KMS-11 (cell line): ENCODE measurements at regions not wholly inside any gene's neighbourhood (a gene's known extent, or its start where the extent isn't known, plus 50 kb on each side); places are given as distances from the start of the nearest gene placed in this dataset.

ENCODE experiments used
- H2AFZ ChIP-seq: fragments of 200-600 bp; sonication (generic); 2 replicates; pipeline ENCODE4 v1.6.1; 2016; ENCODE audit warnings: antibody characterized with exemption, mixed run types, low read depth
- H3K27ac ChIP-seq: fragments of 200-600 bp; sonication (generic); 2 replicates; pipeline ENCODE4 v1.6.1; 2016; ENCODE audit warnings: mild to moderate bottlenecking, mixed run types
- H3K27me3 ChIP-seq: fragments of 200-600 bp; sonication (generic); 2 replicates; pipeline ENCODE4 v1.6.1; 2017; ENCODE audit warnings: mild to moderate bottlenecking, low read depth, mixed run types, moderate library complexity; ENCODE audit not compliant: insufficient read depth
- H3K36me3 ChIP-seq: fragments of 200-600 bp; sonication (generic); 2 replicates; pipeline ENCODE4 v1.6.1; 2017; ENCODE audit warnings: mild to moderate bottlenecking, mixed run types; ENCODE audit not compliant: insufficient read depth
- H3K4me1 ChIP-seq: fragments of 200-600 bp; sonication (generic); 2 replicates; pipeline ENCODE4 v1.6.1; 2016; ENCODE audit warnings: mild to moderate bottlenecking, low read depth, mixed run types; ENCODE audit not compliant: poor library complexity, severe bottlenecking
- H3K4me2 ChIP-seq: fragments of 200-600 bp; sonication (generic); 2 replicates; pipeline ENCODE4 v1.7.0; 2016; ENCODE audit warnings: mild to moderate bottlenecking, mixed run types
- H3K4me3 ChIP-seq: fragments of 200-600 bp; sonication (generic); IDR thresholded peaks from 2 replicates; pipeline ENCODE4 v1.6.1; 2017; ENCODE audit warnings: low read depth, low read length, mixed read lengths; ENCODE audit not compliant: insufficient read depth
- H3K79me2 ChIP-seq: fragments of 200-600 bp; sonication (generic); 2 replicates; pipeline ENCODE4 v1.6.1; 2016; ENCODE audit warnings: low read depth, mixed run types; ENCODE audit not compliant: insufficient read depth
- H3K9ac ChIP-seq: fragments of 200-600 bp; sonication (generic); 2 replicates; pipeline ENCODE4 v1.6.1; 2016; ENCODE audit warnings: mild to moderate bottlenecking, mixed run types
- H4K20me1 ChIP-seq: fragments of 200-600 bp; sonication (generic); 2 replicates; pipeline ENCODE4 v1.6.1; 2016; ENCODE audit warnings: mild to moderate bottlenecking, mixed run types; ENCODE audit not compliant: insufficient read depth
- CTCF ChIP-seq: fragments of 200-600 bp; sonication (generic); conservative IDR thresholded peaks from 2 replicates; pipeline ENCODE4 v1.6.1; 2017; ENCODE audit warnings: low read depth, mild to moderate bottlenecking, antibody characterized with exemption, low read length, moderate library complexity, mixed read lengths

- H3K4me2 ChIP-seq, result no peak overlapping the region
- H3K9ac ChIP-seq, result no peak overlapping the region
- H3K36me3 ChIP-seq, result no peaks in the 10 kb centered on the region
- H3K79me2 ChIP-seq, result no peaks in the 10 kb centered on the region
- no peak overlapping the region for H3K4me3 ChIP-seq
- no peak for TF ChIP-seq CTCF
- H3K27ac ChIP-seq, result no peak overlapping the region
- H3K4me1 ChIP-seq, result no peaks in the 10 kb centered on the region
- no peaks in the 10 kb centered on the region for H4K20me1 ChIP-seq
- no peak overlapping the region for H2AFZ ChIP-seq
- no peaks in the 10 kb centered on the region for H3K27me3 ChIP-seq
These were observed 677.2 kb downstream of the FAM181B start for GRCh38 chr11:82056450-82056849.

GRCh38 chr11:82049199-82049598 lies 684.5 kb downstream of the FAM181B start:
- Histone ChIP-seq H3K36me3 (no peaks in the 10 kb centered on the region), H4K20me1 (no peaks in the 10 kb centered on the region), H3K4me2 (no peak overlapping the region), H2AFZ (no peak overlapping the region), H3K27me3 (no peaks in the 10 kb centered on the region), H3K4me3 (no peak overlapping the region), H3K79me2 (no peaks in the 10 kb centered on the region), H3K4me1 (no peaks in the 10 kb centered on the region), H3K9ac (no peak overlapping the region), H3K27ac (no peak overlapping the region)
- TF ChIP-seq CTCF, result no peak

- Histone ChIP-seq H3K79me2 (no peaks in the 10 kb centered on the region), H3K36me3 (no peaks in the 10 kb centered on the region), H4K20me1 (no peaks in the 10 kb centered on the region), H3K4me2 (no peak overlapping the region), H3K4me1 (no peaks in the 10 kb centered on the region), H3K27me3 (no peaks in the 10 kb centered on the region), H3K9ac (no peak overlapping the region), H2AFZ (no peak overlapping the region), H3K4me3 (no peak overlapping the region), H3K27ac (no peak overlapping the region)
- TF ChIP-seq CTCF, result no peak
These were observed 686.5 kb downstream of the FAM181B start for GRCh38 chr11:82047200-82047599.

GRCh38 chr11:82046778-82047177 lies 686.9 kb downstream of the FAM181B start:
- TF ChIP-seq CTCF, result no peak
- no peaks in the 10 kb centered on the region for H3K36me3 ChIP-seq
- H2AFZ ChIP-seq, result no peak overlapping the region
- no peak overlapping the region for H3K9ac ChIP-seq
- no peaks in the 10 kb centered on the region for H3K27me3 ChIP-seq
- H3K4me3 ChIP-seq, result no peak overlapping the region
- H3K27ac ChIP-seq, result no peak overlapping the region
- no peaks in the 10 kb centered on the region for H3K4me1 ChIP-seq
- H4K20me1 ChIP-seq, result no peaks in the 10 kb centered on the region
- no peak overlapping the region for H3K4me2 ChIP-seq
- H3K79me2 ChIP-seq, result no peaks in the 10 kb centered on the region
